Liver (tissue), 8 donors: ENCODE measurements at regions not wholly inside any gene's neighbourhood (a gene's known extent, or its start where the extent isn't known, plus 50 kb on each side); places are given as distances from the start of the nearest gene placed in this dataset.

Experiments used
- DNase-seq: peaks from one replicate; pipeline ENCODE4 v3.0.0-alpha.2; 2017; ENCODE audit warnings: low spot score
- H3K27ac ChIP-seq, 2 donors: one replicate each; pipeline ENCODE4 v1.7.0; 2013; ENCODE audit warnings: inconsistent platforms in 2 of 2, low read length in 2 of 2, control low read depth in 1 of 2, low read depth in 1 of 2, mild to moderate bottlenecking in 1 of 2
- H3K27me3 ChIP-seq, 4 donors: one replicate each; pipeline versions ENCODE4 v1.6.1 to v1.7.0; 2013; ENCODE audit warnings: low read length in 3 of 4, inconsistent platforms in 1 of 4, mild to moderate bottlenecking in 1 of 4, moderate library complexity in 1 of 4; ENCODE audit not compliant: control insufficient read depth in 4 of 4, insufficient read depth in 4 of 4
- H3K36me3 ChIP-seq, 4 donors: one replicate each; pipeline versions ENCODE4 v1.6.1 to v1.7.0; 2013; ENCODE audit warnings: low read length in 3 of 4, mild to moderate bottlenecking in 3 of 4, low read depth in 1 of 4, moderate library complexity in 1 of 4; ENCODE audit not compliant: control insufficient read depth in 4 of 4, insufficient read depth in 3 of 4
- H3K4me1 ChIP-seq, 4 donors: one replicate each; pipeline versions ENCODE4 v1.6.1 to v1.7.0; 2013; ENCODE audit warnings: low read length in 3 of 4, mild to moderate bottlenecking in 3 of 4, moderate library complexity in 1 of 4; ENCODE audit not compliant: control insufficient read depth in 4 of 4, insufficient read depth in 4 of 4
- H3K4me3 ChIP-seq, 3 donors: one replicate each; pipeline versions ENCODE4 v1.6.1 to v1.7.0; 2013; ENCODE audit warnings: low read length in 3 of 3, control low read depth in 1 of 3, low read depth in 1 of 3, mild to moderate bottlenecking in 1 of 3
- H3K9ac ChIP-seq, 2 donors: one replicate each; pipeline ENCODE4 v1.7.0; 2013; ENCODE audit warnings: low read length in 2 of 2, mild to moderate bottlenecking in 2 of 2, moderate library complexity in 2 of 2, control low read depth in 1 of 2, low read depth in 1 of 2
- H3K9me3 ChIP-seq, 4 donors: one replicate each; pipeline versions ENCODE4 v1.6.1 to v1.7.0; 2013; ENCODE audit warnings: low read length in 3 of 4; ENCODE audit not compliant: control insufficient read depth in 4 of 4
- ATF3 ChIP-seq: IDR thresholded peaks from 2 replicates; pipeline ENCODE4 v1.6.1; 2016; ENCODE audit warnings: antibody characterized with exemption
- CTCF ChIP-seq: fragments of 150-350 bp; IDR thresholded peaks from 2 replicates; pipeline ENCODE4 v1.5.1; 2017; ENCODE audit warnings: improper control_type of control experiment, low read depth, low read length; ENCODE audit not compliant: missing input control
- EGR1 ChIP-seq, 2 donors: IDR thresholded peaks; 2 replicates each; pipeline ENCODE4 v1.6.1; 2016 to 2018; ENCODE audit warnings: antibody characterized with exemption in 2 of 2, low read depth in 2 of 2
- FOXA1 ChIP-seq: IDR thresholded peaks from 2 replicates; pipeline ENCODE4 v1.6.1; 2016; ENCODE audit warnings: antibody characterized with exemption
- FOXA2 ChIP-seq: IDR thresholded peaks from 2 replicates; pipeline ENCODE4 v1.6.1; 2016; ENCODE audit warnings: antibody characterized with exemption
- GABPA ChIP-seq, 2 donors: IDR thresholded peaks in 1 of 2; conservative IDR thresholded peaks in 1 of 2; 2 replicates each; pipeline ENCODE4 v1.6.1; 2016; ENCODE audit warnings: antibody characterized with exemption in 2 of 2, mild to moderate bottlenecking in 1 of 2, moderate library complexity in 1 of 2
- HNF4G ChIP-seq: IDR thresholded peaks from 2 replicates; pipeline ENCODE4 v1.6.1; 2016; ENCODE audit warnings: antibody characterized with exemption
- JUND ChIP-seq, 2 donors: IDR thresholded peaks; 2 replicates each; pipeline ENCODE4 v1.6.1; 2016; ENCODE audit warnings: antibody characterized with exemption in 2 of 2
- RAD21 ChIP-seq, 2 donors: IDR thresholded peaks; 2 replicates each; pipeline ENCODE4 v1.6.1; 2016; ENCODE audit warnings: antibody characterized with exemption in 2 of 2, mild to moderate bottlenecking in 2 of 2
- RXRA ChIP-seq, 2 donors: IDR thresholded peaks; 2 replicates each; pipeline ENCODE4 v1.6.1; 2017 to 2018; ENCODE audit warnings: antibody characterized with exemption in 2 of 2, mild to moderate bottlenecking in 1 of 2
- SP1 ChIP-seq: IDR thresholded peaks from 2 replicates; pipeline ENCODE4 v1.6.1; 2018; ENCODE audit warnings: antibody characterized with exemption, mild to moderate bottlenecking
- TAF1 ChIP-seq: conservative IDR thresholded peaks from 2 replicates; pipeline ENCODE4 v1.6.1; 2016; ENCODE audit warnings: antibody characterized with exemption, mild to moderate bottlenecking
- YY1 ChIP-seq: IDR thresholded peaks from 2 replicates; pipeline ENCODE4 v1.6.1; 2016; ENCODE audit warnings: antibody characterized with exemption, mild to moderate bottlenecking
- WGBS: extraction: QIAGEN DNeasy Blood & Tissue Kit; methylation state at CpG from one replicate; pipeline ENCODE4 v1.1.7; 2013; 5-methylcytosine and 5-hydroxymethylcytosine counted together
- TF ChIP-seq, protein P1 (sequence below): IDR thresholded peaks from 2 replicates; pipeline ENCODE4 v1.6.1; 2016; ENCODE audit warnings: antibody characterized with exemption
- TF ChIP-seq, protein P2 (sequence below): IDR thresholded peaks from 2 replicates; pipeline ENCODE4 v1.6.1; 2016; ENCODE audit warnings: antibody characterized with exemption, mild to moderate bottlenecking
- TF ChIP-seq, protein P3 (sequence below): IDR thresholded peaks from 2 replicates; pipeline ENCODE4 v1.6.1; 2016; ENCODE audit warnings: antibody characterized with exemption
- donor health status: healthy.
- donor health status: healthy.
- donor health status: healthy.
- donor health status: healthy.
- donor health status: healthy.

- TF ChIP-seq, protein P1, sequence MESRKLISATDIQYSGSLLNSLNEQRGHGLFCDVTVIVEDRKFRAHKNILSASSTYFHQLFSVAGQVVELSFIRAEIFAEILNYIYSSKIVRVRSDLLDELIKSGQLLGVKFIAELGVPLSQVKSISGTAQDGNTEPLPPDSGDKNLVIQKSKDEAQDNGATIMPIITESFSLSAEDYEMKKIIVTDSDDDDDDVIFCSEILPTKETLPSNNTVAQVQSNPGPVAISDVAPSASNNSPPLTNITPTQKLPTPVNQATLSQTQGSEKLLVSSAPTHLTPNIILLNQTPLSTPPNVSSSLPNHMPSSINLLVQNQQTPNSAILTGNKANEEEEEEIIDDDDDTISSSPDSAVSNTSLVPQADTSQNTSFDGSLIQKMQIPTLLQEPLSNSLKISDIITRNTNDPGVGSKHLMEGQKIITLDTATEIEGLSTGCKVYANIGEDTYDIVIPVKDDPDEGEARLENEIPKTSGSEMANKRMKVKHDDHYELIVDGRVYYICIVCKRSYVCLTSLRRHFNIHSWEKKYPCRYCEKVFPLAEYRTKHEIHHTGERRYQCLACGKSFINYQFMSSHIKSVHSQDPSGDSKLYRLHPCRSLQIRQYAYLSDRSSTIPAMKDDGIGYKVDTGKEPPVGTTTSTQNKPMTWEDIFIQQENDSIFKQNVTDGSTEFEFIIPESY = no peak
- TF ChIP-seq RAD21 (IDR thresholded peaks at IDR 0.05) (no peak), FOXA2 (no peak), ATF3 (no peak), JUND (IDR thresholded peaks at IDR 0.05) (no peak)
Observed at GRCh38 chr16:66095676-66096075, 270.8 kb upstream of the CDH5 start (continued).

DNA sequence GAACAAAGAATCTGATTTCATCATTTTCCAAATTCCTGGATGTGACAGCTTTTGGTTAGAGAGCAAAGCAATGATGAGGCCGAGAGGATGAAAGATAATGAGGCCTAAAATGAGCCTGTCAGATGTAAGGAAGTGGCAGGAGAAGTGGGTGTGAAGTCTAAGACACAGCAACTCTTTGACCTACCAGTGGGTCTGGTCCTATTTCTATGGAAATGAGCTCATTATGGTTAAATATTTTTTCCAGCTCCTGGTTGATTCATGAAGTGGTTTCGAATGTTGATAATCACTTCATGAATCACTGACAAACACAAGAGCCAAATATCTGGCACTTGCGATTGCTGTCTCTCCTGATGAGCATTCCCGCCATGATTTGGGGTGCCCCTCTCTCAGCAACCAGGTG lies 273.3 kb upstream of the CDH5 start:
- H3K4me1 ChIP-seq = no peaks in the 10 kb centered on the region
- TF ChIP-seq RAD21 (IDR thresholded peaks at IDR 0.05) = no peak
- no peak for TF ChIP-seq JUND (IDR thresholded peaks at IDR 0.05)
- TF ChIP-seq SP1 = no peak
- no peak for TF ChIP-seq YY1
- no peak for TF ChIP-seq FOXA2
- TF ChIP-seq TAF1 = no peak
- TF ChIP-seq, protein P2, sequence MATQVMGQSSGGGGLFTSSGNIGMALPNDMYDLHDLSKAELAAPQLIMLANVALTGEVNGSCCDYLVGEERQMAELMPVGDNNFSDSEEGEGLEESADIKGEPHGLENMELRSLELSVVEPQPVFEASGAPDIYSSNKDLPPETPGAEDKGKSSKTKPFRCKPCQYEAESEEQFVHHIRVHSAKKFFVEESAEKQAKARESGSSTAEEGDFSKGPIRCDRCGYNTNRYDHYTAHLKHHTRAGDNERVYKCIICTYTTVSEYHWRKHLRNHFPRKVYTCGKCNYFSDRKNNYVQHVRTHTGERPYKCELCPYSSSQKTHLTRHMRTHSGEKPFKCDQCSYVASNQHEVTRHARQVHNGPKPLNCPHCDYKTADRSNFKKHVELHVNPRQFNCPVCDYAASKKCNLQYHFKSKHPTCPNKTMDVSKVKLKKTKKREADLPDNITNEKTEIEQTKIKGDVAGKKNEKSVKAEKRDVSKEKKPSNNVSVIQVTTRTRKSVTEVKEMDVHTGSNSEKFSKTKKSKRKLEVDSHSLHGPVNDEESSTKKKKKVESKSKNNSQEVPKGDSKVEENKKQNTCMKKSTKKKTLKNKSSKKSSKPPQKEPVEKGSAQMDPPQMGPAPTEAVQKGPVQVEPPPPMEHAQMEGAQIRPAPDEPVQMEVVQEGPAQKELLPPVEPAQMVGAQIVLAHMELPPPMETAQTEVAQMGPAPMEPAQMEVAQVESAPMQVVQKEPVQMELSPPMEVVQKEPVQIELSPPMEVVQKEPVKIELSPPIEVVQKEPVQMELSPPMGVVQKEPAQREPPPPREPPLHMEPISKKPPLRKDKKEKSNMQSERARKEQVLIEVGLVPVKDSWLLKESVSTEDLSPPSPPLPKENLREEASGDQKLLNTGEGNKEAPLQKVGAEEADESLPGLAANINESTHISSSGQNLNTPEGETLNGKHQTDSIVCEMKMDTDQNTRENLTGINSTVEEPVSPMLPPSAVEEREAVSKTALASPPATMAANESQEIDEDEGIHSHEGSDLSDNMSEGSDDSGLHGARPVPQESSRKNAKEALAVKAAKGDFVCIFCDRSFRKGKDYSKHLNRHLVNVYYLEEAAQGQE = no peak
- TF ChIP-seq RXRA (IDR thresholded peaks at IDR 0.05) = no peak
- TF ChIP-seq, protein P3, sequence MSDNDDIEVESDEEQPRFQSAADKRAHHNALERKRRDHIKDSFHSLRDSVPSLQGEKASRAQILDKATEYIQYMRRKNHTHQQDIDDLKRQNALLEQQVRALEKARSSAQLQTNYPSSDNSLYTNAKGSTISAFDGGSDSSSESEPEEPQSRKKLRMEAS = no peak
- TF ChIP-seq GABPA (IDR thresholded peaks at IDR 0.05 in 1 of 2, conservative IDR thresholded peaks at IDR 0.05 in 1 of 2) = no peak
- TF ChIP-seq FOXA1 = no peak
- TF ChIP-seq, protein P1 = no peak
- TF ChIP-seq EGR1 (IDR thresholded peaks at IDR 0.05; ENCODE audit: low read depth in 2 of 2) = no peak
- no peak for TF ChIP-seq CTCF
- no peak for TF ChIP-seq ATF3
- TF ChIP-seq HNF4G = no peak
- no peak overlapping the region for H3K4me3 ChIP-seq
- H3K9ac ChIP-seq = no peak overlapping the region
- 83% methylated on average over 4 of the region's 4 CpGs for WGBS
- no peak for DNase-seq
- no peaks in the 10 kb centered on the region for H3K36me3 ChIP-seq
- no peaks in the 10 kb centered on the region for H3K27me3 ChIP-seq
- no peak overlapping the region for H3K27ac ChIP-seq
- no peaks in the 10 kb centered on the region for H3K9me3 ChIP-seq
